Thyroid gland (tissue), 4 donors: ENCODE measurements at regions not wholly inside any gene's neighbourhood (a gene's known extent, or its start where the extent isn't known, plus 50 kb on each side); places are given as distances from the start of the nearest gene placed in this dataset.
"Not testable (repeated sequence)": the region's sequence is repeated elsewhere in the genome, so short reads cannot be mapped to it uniquely, and the experiment has no call there.

Source experiments
- DNase-seq, 2 donors: peaks; one replicate each; pipeline ENCODE4 v3.0.0-alpha.2; 2019
- H3K27ac ChIP-seq, 3 donors: fragments of 200-600 bp; sonication (generic); 1 replicate in 2 of 3; 2 replicates in 1 of 3; pipeline ENCODE4 v1.5.1; 2016 to 2019; ENCODE audit warnings: mild to moderate bottlenecking in 1 of 3, moderate library complexity in 1 of 3
- H3K27me3 ChIP-seq: fragments of 200-600 bp; sonication (generic); one replicate; pipeline ENCODE4 v1.5.1; 2019
- H3K36me3 ChIP-seq, 2 donors: fragments of 200-600 bp; sonication (generic); one replicate each; pipeline ENCODE4 v1.5.1; 2016 to 2019
- H3K4me1 ChIP-seq, 2 donors: fragments of 200-600 bp; sonication (generic); one replicate each; pipeline ENCODE4 v1.5.1; 2017 to 2019
- H3K4me3 ChIP-seq, 3 donors: fragments of 200-600 bp; sonication (generic); replicated peaks in 1 of 3; 1 replicate in 2 of 3; 2 replicates in 1 of 3; pipeline ENCODE4 v1.5.1; 2016; ENCODE audit warnings: mild to moderate bottlenecking in 1 of 3
- H3K9me3 ChIP-seq: fragments of 200-600 bp; sonication (generic); one replicate; pipeline ENCODE4 v1.5.1; 2017
- WGBS, 2 donors: methylation state at CpG; one replicate each; pipeline ENCODE4 v1.1.5; 2017; 5-methylcytosine and 5-hydroxymethylcytosine counted together
- intact Hi-C: fragments of 100-400 bp; cut with DNase I; formaldehyde crosslinking; loops from one replicate; pipeline ENCODE4 v1.15.1; 2023

GRCh38 chr21:6466081-6466698 is 4055.2 kb upstream of the TPTE start:
- H3K27ac ChIP-seq, H3K4me1 ChIP-seq, H3K9me3 ChIP-seq, H3K36me3 ChIP-seq, intact Hi-C loops, H3K4me3 ChIP-seq, DNase-seq, H3K27me3 ChIP-seq: not testable (repeated sequence)
- no CpG with 5 or more reads among the region's 62 CpGs for WGBS, 2 donors

GRCh38 chr21:6466707-6467106 is 4054.7 kb upstream of the TPTE start:
- no CpG with 5 or more reads among the region's 33 CpGs for WGBS, 2 donors
- H3K4me3 ChIP-seq, H3K4me1 ChIP-seq, H3K36me3 ChIP-seq, H3K27ac ChIP-seq, H3K27me3 ChIP-seq, intact Hi-C loops, DNase-seq, H3K9me3 ChIP-seq: not testable (repeated sequence)

GRCh38 chr21:6467189-6467774 is 4054.1 kb upstream of the TPTE start:
- intact Hi-C loops, H3K27me3 ChIP-seq, H3K4me1 ChIP-seq, H3K9me3 ChIP-seq, DNase-seq, H3K36me3 ChIP-seq, H3K4me3 ChIP-seq, H3K27ac ChIP-seq: not testable (repeated sequence)
- WGBS, 2 donors: no CpG with 5 or more reads among the region's 60 CpGs

- intact Hi-C loops, H3K4me1 ChIP-seq, H3K4me3 ChIP-seq, DNase-seq, H3K9me3 ChIP-seq, H3K36me3 ChIP-seq, H3K27ac ChIP-seq, H3K27me3 ChIP-seq: not testable (repeated sequence)
- WGBS, 2 donors: no CpG with 5 or more reads among the region's 55 CpGs
Measured at GRCh38 chr21:6467907-6468306, 4053.5 kb upstream of the TPTE start.

GRCh38 chr21:6468331-6468860 is 4053.0 kb upstream of the TPTE start:
- H3K36me3 ChIP-seq, H3K4me1 ChIP-seq, H3K27ac ChIP-seq, H3K27me3 ChIP-seq, intact Hi-C loops, H3K4me3 ChIP-seq, H3K9me3 ChIP-seq, DNase-seq: not testable (repeated sequence)
- WGBS, 2 donors: no CpG with 5 or more reads among the region's 34 CpGs

- H3K27ac ChIP-seq, H3K27me3 ChIP-seq, H3K9me3 ChIP-seq, H3K4me3 ChIP-seq, DNase-seq, H3K4me1 ChIP-seq, intact Hi-C loops, H3K36me3 ChIP-seq: not testable (repeated sequence)
- WGBS, 2 donors: no CpG with 5 or more reads among the region's 25 CpGs
Measured at GRCh38 chr21:6474250-6474968, 4047.0 kb upstream of the TPTE start.

- H3K27me3 ChIP-seq, H3K27ac ChIP-seq, DNase-seq, H3K9me3 ChIP-seq, H3K4me1 ChIP-seq, intact Hi-C loops, H3K4me3 ChIP-seq, H3K36me3 ChIP-seq: not testable (repeated sequence)
- no CpG with 5 or more reads among the region's 17 CpGs for WGBS, 2 donors
Measured at GRCh38 chr21:6481116-6481515, 4040.3 kb upstream of the TPTE start.

GRCh38 chr21:6482616-6483015 is 4038.8 kb upstream of the TPTE start:
- DNase-seq, H3K27ac ChIP-seq, intact Hi-C loops, H3K4me1 ChIP-seq, H3K36me3 ChIP-seq, H3K9me3 ChIP-seq, H3K4me3 ChIP-seq, H3K27me3 ChIP-seq: not testable (repeated sequence)
- no CpG with 5 or more reads among the region's 3 CpGs for WGBS, 2 donors

GRCh38 chr21:6483645-6484044 is 4037.7 kb upstream of the TPTE start:
- DNase-seq, H3K36me3 ChIP-seq, H3K9me3 ChIP-seq, H3K27me3 ChIP-seq, H3K27ac ChIP-seq, intact Hi-C loops, H3K4me3 ChIP-seq, H3K4me1 ChIP-seq: not testable (repeated sequence)
- no CpG with 5 or more reads among the region's 4 CpGs for WGBS, 2 donors

- H3K4me1 ChIP-seq, H3K36me3 ChIP-seq, H3K27me3 ChIP-seq, H3K4me3 ChIP-seq, H3K27ac ChIP-seq, intact Hi-C loops, H3K9me3 ChIP-seq, DNase-seq: not testable (repeated sequence)
- 97% methylated on average over 24 of the region's 26 CpGs; no CpG with 5 or more reads in 1 of the 2 donors for WGBS, 2 donors
Measured at GRCh38 chr21:6486821-6487220, 4034.6 kb upstream of the TPTE start.

- H3K27ac ChIP-seq, intact Hi-C loops, H3K4me1 ChIP-seq, H3K36me3 ChIP-seq, H3K9me3 ChIP-seq, H3K27me3 ChIP-seq, DNase-seq, H3K4me3 ChIP-seq: not testable (repeated sequence)
- no CpG with 5 or more reads among the region's 8 CpGs for WGBS, 2 donors
Measured at GRCh38 chr21:6492691-6493090, 4028.7 kb upstream of the TPTE start.

- WGBS, 2 donors: no CpG with 5 or more reads among the region's 4 CpGs
- not testable (repeated sequence) for H3K27me3 ChIP-seq
Measured at GRCh38 chr21:6493957-6494356, 4027.4 kb upstream of the TPTE start.

GRCh38 chr21:6496356-6496755 is 4025.0 kb upstream of the TPTE start:
- H3K27ac ChIP-seq, intact Hi-C loops, H3K9me3 ChIP-seq, H3K36me3 ChIP-seq, DNase-seq, H3K27me3 ChIP-seq, H3K4me3 ChIP-seq, H3K4me1 ChIP-seq: not testable (repeated sequence)
- WGBS, 2 donors: no CpG with 5 or more reads among the region's 5 CpGs

More at GRCh38 chr21:6493957-6494356, 4027.4 kb upstream of the TPTE start:
- H3K36me3 ChIP-seq, H3K9me3 ChIP-seq, H3K4me3 ChIP-seq, H3K27ac ChIP-seq, DNase-seq, intact Hi-C loops, H3K4me1 ChIP-seq: not testable (repeated sequence)
